HTR-8/SVneo (cell line): ENCODE measurements at regions not wholly inside any gene's neighbourhood (a gene's known extent, or its start where the extent isn't known, plus 50 kb on each side); places are given as distances from the start of the nearest gene placed in this dataset.
A peak's percentile ranks its signal among the peaks of the same experiment; 100 is the strongest.
"Not testable (repeated sequence)": the region's sequence is repeated elsewhere in the genome, so short reads cannot be mapped to it uniquely, and the experiment has no call there.

Source experiments
- DNase-seq: peaks from one replicate; pipeline ENCODE4 v3.0.0; 2011; ENCODE audit warnings: low spot score, mixed read lengths; ENCODE audit not compliant: insufficient read length
- FAIRE-seq: peaks from 2 replicates; lab custom pipeline; 2011; peaks lifted over from hg19 to GRCh38; lab: Jason Lieb, UNC

DNA sequence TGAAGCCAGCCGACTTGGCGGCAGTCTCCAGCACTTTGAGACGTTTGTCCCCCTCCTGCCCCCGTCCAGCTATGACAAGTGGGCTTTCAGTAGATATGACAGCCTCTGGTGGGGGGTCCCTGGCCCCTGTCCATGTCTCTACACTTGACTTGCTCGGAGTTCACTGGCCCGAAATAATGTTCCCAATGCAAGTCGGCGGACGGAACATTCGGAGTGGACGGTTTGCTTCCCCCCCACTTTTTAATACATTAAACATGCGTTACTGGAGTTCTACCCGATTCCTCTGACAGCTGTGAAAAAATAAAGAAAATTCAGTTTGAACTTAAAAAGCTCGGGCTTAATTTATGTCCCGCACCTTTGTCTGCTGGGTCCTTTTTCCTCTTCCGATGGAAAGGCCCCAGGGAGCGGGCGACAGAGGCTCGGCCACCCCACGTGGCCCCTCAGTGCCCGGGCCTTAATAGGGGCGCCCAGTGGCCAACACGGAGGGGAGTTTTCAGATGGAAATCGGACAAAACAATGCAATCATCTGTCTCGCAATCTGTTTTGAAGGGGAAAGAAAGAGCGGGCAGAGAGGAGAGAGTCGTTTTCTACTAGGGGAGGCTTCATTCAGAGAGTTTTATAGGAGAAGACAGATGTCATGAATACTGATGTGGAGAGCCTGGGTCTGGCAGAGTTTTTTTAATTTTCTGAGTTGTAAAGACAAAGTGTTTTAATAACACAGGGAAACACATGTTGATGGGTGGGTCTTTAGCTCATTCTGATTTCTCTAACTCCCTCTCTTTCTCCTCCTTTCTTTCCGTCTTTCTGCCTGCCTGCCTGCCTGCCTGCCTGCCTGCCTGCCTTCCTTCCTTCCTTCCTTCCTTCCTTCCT, 50.2 kb downstream of the SMIM38 start:
- DNase-seq (no peak), FAIRE-seq (no peak)

- not testable (repeated sequence) for FAIRE-seq
Measured at GRCh38 chr11:69206613-69206965, 50.9 kb downstream of the SMIM38 start.

DNA sequence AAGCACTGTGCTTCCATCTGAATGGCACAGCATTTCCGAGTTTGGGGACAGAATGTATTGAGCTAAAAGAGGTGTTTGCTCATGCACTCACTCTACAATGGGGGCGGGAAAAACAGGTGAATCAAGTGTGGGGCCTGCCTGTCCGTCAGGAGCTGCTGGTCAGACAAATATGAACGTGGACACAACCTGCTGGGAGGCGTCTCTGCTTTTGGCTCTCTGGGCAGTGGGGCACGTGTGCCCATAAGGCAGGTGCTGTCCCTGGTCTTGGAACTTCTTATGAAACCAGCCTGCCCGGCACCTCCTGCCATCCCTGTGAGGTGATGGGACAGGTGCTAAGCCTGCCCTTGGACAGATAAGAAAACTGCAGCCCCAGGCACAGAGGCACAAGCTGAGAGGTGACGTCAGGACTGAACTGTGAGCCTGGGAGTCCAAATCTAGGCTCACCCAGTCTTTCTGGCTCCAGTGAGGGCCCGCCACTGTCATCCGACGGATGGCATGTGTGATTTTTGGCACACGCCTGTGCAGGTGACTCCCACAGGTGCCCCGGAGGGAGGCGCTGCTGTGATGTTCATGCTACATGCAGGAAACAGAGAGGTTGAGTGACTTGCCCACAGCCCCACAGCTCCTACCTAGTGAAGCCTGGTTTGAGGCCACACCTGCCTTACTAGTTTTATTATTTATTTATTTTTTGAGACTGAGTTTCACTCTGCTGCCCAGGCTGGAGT, 51.6 kb downstream of the SMIM38 start:
- FAIRE-seq (peak; percentile 38), DNase-seq (no peak)

More at GRCh38 chr11:69206613-69206965, 50.9 kb downstream of the SMIM38 start:
- DNase-seq, result not testable (repeated sequence)

- no peak for FAIRE-seq
- no peak for DNase-seq
Measured at GRCh38 chr11:69208190-69209037, 52.7 kb downstream of the SMIM38 start.

DNA sequence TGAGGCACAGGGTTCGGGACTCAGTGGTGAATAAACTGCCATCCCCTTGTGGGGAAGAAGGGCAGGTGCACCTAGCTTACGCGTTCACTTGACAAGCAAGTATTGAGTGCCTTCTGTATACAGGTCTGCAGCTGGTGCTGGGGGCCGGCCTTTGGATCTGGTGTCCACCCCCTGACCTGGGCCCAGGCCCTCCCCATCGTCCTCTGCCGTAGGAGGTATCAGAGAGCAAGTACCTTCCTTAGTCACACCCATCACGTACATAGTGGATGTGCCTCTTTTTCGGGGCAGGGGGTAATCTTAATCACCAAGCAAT, 53.3 kb downstream of the SMIM38 start:
- FAIRE-seq (no peak), DNase-seq (no peak)

DNA sequence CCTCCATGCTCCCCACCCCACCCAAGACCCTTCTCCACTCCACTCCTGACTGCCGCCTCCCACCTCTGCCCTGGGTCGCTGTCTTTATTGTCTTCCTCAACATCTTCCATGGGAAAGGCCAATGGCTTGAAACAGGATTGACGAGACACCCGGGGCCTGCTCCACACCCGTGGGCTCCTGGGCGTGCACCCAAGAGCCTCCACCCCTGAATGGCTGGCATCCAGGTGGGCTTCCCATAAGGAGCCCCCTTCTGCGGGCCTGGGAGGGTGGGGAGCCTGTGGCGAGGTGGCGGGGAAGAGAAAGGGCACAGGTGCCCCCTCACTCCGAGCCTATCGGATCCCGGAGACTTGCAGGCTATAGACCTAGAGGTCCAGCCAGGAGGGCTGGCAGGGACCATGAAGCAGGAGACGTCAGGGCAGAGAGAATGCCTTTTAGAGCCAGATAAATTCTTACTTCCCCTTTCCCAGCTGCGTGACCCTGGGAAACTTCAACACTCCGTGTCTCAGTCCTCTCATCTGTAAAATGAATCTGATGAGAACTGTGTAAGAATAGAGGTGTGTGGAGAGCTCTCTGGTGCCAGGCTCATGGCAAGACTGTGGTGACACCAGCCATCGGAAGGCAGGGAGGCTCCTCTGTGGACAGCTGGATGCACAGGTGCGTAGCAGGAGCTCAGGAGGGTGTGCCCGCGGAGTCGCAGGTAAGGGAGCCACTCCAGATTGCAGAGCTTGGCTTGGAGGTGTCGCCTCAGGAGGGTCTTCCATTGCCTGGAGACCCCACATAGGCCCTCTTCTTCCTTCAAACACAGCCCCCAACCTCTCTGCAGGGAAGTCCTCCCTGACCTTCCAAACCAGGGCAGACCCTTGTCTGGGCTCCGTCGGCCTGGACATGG, 53.9 kb downstream of the SMIM38 start:
- no peak for DNase-seq
- no peak for FAIRE-seq

DNA sequence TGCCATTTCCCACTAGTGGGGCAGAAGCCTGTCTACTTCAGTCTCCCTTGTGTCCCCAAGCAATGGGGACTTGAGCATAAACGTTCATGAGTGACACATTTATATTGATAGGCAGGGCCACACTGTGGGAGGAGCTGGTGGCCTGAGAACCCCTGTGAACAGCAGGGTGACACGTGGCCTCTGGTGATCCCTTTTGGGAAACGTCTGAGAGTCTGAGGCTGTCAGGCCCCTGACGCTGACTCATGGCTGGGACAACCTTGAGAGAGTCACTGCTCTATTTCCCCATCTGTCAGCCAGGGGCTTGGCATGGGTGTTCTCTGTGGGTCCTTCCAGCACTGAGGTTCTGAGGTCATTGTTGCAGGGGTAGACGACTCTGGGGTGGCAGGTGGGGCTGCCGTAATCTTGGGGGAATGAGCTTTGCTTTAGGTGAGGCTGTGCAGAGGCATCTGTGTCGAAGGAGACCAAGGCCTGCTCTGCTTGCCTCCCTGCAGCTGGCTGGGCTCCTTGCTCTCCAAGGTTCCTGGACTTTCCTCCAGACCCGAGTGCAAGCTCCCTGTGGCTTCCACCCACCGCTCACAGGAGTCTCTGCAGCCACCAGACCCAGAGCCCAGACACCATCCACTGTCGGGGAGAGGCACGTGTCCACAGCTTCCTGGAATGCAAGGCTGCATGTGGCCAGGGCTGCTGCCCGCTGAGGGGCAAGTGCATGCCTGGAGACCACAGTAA, 54.7 kb downstream of the SMIM38 start:
- DNase-seq (no peak), FAIRE-seq (no peak)

GRCh38 chr11:69211540-69211919, 55.8 kb downstream of the SMIM38 start:
- FAIRE-seq, result no peak

DNA sequence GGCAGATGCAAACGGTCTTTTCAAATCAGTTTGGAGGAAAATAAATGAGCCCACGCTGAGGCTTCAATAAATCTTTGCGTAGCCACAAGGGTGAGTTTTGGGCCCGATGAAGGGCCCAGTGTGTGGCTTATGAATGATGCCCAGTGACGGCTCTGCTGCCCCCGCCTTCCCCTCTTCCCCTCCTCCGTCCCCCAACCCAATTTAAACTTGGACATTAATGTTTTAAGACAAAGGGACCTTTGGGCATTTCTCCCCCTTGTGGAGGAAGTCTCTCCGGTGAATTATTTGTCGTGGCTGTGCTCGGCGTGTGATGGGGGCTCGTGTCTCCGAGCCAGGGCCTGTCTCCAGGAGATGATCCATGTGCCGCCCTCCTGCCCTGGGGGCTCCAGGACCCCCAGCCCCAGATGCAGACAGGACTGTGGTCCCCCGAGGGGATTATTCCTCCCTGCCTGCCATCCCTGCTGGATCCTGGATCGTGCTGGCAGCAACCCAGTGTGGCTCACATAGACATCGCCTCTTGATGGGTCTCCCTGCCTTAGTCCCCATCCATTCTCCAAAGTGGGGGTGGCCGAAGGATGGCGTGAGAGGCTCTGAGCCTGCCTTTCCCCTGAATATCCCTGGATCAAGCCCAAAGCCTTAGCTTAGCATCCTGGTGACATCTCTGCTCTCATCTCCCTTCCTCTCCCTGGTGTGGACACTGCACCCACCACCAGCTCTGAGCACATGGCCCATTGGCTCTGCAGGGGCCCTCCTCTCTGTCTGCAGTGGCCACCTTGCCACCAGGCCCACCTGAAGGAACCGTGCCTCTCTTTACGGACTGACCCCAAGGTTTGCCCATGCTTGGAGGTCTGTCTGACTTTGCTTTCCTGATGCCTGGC, 56.4 kb downstream of the SMIM38 start:
- FAIRE-seq, result no peak
- DNase-seq, result no peak

More at GRCh38 chr11:69211540-69211919, 55.8 kb downstream of the SMIM38 start:
- DNase-seq, result no peak

- DNase-seq (no peak), FAIRE-seq (no peak)
Measured at GRCh38 chr11:69212798-69213110, 57.0 kb downstream of the SMIM38 start.

- no peak for FAIRE-seq
- no peak for DNase-seq
Measured at GRCh38 chr11:69213316-69213715, 57.6 kb downstream of the SMIM38 start.

- no peak for DNase-seq
- no peak for FAIRE-seq
Measured at GRCh38 chr11:69213964-69214363, 58.2 kb downstream of the SMIM38 start.

DNA sequence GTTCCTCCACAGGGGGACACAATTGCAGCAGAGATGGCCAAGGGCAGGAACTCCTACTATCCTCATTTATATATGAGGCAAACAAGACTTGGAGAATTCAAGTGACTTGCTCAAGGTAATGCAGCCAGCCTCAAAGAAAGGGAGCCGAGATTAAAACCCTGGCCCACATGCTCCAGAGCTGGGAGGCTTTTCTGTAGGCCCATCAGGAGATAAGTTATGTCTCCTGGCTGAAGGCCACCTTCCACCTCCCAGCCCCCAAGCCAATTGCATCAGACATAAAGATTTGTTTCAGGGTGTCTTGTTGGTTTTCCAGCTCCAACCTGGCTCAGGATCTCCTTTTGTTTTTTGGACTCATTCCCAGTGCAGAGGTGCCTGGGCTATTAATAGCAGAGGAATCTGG, 59.5 kb downstream of the SMIM38 start:
- DNase-seq, result no peak
- FAIRE-seq, result no peak

DNA sequence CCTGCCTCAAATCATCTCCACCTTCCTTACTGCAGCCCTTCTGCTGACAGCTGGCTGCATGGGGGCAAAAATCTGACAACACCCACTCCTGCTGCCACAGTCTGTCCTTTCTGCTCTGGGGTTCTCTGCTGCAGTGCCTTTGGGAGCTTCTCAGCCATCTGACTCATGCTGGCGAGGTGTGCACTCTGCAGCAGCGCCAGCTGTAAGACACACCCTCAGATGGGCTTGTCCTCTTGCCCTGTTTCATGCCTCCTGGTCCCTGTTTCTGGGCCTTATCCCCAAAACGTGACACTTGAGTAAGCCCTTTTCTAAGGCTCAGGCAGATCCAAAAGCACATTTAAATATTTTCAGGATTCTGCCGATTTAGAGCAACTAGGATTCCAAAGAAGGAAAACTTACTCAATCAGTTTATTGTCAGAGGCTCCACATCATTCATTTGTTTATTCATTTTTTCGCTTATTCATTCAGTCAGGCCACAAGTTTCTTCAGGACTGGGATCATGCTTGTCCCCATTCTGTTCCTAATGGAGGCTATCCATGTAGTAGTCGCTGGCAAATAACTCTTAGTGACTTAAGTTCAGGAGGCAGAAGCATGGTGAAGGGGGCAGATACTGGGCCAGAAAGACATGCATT, 60.2 kb downstream of the SMIM38 start:
- peak; percentile 31 for FAIRE-seq
- no peak for DNase-seq

- DNase-seq (no peak), FAIRE-seq (no peak)
Measured at GRCh38 chr11:69216647-69217051, 60.9 kb downstream of the SMIM38 start.

DNA sequence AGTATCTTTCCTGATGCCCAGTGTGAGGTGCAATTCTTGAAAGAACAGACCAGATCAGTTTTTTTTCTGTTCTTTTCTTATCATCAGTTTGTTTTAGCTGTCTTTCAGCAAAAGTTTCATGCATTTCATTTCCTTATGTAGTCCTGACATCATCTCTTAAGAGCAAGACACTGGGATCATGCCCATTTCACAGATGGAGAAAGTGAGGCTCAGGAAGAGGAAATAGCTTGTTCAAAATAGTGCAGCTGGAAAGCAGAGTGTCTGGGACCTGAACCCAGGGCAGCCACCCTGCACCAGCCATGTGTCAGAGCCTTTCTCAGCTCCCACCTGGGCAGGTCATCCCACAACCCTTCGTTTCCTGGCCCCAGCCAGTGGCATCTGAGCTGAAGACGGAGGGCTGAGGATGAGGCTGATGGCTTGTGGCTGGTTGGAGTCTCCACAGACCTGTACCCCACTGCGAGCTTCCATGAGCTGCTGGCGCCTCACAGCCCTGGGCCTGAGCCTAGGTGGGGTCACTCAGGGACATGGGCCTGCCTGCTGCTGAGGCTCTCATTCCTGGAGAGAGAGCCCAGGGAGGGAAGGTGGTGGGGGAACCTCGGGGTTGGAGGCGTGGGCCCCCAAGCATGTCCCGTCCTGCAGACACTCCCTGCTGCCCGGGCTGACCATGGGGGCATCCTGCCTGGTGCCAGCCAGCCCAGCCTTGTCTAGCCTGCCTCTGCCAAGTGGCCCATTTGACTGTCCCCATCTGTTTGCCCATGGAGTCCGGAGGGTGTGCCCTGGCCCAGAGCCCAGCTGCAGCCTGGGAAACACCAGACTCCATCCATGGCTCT, 61.8 kb downstream of the SMIM38 start:
- FAIRE-seq (no peak), DNase-seq (no peak)

DNA sequence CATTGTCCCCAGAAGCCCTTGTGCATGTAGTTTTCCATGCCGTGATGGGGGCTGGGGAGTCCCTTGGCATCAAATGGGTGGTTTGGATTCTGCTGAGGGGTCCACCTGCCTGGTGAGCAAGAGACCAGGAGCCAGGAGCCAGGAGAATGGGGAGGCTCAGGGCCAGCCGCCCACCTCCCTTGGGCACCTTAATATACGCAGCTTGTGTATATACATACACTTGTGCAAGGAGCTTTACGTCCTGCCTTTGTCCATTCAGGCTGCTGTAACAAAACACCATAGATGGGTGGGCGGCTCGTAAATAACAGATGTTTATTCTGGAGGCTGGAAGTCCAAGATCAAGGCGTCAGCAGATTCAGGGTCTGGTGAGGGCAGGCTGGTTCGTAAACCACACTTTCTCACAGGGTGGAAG, 62.5 kb downstream of the SMIM38 start:
- FAIRE-seq (no peak), DNase-seq (no peak)
